GM21737 (cell line): ENCODE measurements at regions not wholly inside any gene's neighbourhood (a gene's known extent, or its start where the extent isn't known, plus 50 kb on each side); places are given as distances from the start of the nearest gene placed in this dataset.

Experiments used
- ATAC-seq: cut with Tn5 transposase; IDR thresholded peaks from one replicate; pipeline ENCODE4 v1.9.1; 2021; ENCODE audit warnings: mild to moderate bottlenecking, moderate library complexity; ENCODE audit not compliant: unreplicated experiment

- ATAC-seq: no peak
Observed at GRCh38 chr6:88558981-88559380, 392.8 kb upstream of the CNR1 start.

DNA sequence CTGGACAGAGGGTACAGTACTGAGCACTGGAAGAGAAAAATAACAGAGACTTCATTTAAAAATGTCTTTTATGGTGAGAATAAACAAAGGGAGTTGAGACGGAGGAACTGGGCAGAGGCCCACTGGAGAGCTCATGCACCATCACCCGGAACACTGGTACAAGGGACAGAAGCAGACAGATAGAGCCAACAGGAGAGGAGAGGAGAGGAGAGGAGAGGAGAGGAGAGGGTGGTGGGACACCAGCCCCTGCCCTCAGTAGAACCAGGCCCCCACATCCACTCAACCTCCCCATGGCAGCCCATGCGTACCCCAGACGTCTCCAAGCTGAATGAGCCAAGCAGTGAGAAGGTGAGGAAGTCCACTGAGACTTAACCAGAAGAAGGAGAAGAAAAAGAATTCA lies 390.5 kb upstream of the CNR1 start:
- no peak for ATAC-seq

DNA sequence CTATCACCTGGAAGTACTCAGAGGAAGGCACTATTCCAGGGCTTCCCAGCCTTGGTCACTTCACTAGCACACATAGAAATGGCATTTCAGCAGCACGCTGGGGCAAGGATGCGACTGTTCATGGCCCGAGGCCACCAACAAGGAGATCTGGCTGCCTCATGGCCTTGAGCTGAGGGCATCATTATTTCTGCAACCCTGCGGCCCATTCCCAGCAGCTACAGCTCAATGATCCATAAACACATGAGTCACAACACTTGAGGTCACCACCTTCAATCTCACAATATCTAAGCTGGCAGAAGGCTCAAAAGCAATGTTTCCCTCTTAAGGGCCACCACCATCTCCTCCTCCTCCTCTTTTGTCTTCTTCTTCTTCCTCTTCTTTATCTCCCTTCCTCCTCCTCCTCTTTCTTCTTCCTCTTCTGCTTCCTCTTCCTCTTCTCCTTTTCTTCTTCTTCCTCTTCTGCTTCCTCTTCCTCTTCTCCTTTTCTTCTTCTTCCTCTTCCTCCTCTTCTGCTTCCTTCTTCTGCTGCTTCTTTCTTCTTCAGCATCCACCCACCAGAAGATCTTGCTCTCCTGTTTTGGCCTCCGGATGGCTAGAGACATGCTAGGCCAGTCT lies 382.9 kb upstream of the CNR1 start:
- no peak for ATAC-seq

- ATAC-seq: no peak
Observed at GRCh38 chr6:88547768-88548167, 381.6 kb upstream of the CNR1 start.

- no peak for ATAC-seq
Observed at GRCh38 chr6:88545991-88546390, 379.8 kb upstream of the CNR1 start.

- no peak for ATAC-seq
Observed at GRCh38 chr6:88544986-88545612, 379.0 kb upstream of the CNR1 start.

- ATAC-seq: no peak
Observed at GRCh38 chr6:88539295-88539764, 373.2 kb upstream of the CNR1 start.

GRCh38 chr6:88538840-88539239 lies 372.7 kb upstream of the CNR1 start:
- no peak for ATAC-seq

DNA sequence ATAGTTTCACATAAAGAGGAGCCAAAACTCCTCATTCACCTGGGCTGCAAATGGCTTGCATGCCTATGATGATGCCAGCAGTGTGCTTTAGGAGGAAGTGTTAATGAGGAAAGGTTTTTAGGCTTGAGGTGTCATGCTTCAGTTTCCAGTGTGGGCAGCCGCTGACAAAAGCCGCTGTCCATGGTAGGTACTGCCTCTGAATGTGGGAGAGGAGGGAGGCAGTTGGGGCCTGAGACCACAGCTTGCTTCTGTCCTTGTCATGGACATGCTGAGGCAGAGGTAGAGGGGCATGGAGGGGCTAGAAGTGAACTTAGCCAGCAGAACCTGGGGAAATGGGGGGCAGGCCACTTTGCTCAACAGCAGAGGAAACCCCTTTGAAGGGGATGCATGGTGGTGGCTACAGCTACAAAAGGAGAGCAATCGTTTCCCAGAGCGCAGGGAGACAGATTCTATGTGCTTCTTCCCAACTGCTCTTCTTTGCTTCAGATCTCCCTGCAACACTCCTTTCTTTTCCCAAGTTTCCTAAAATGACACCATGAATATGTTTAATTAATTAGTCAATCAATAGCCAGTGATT lies 372.1 kb upstream of the CNR1 start:
- no peak for ATAC-seq

GRCh38 chr6:88536071-88536625 lies 370.0 kb upstream of the CNR1 start:
- no peak for ATAC-seq

GRCh38 chr6:88535306-88535705 lies 369.2 kb upstream of the CNR1 start:
- no peak for ATAC-seq

GRCh38 chr6:88532241-88532860 lies 366.2 kb upstream of the CNR1 start:
- ATAC-seq: no peak

GRCh38 chr6:88529726-88530125 lies 363.6 kb upstream of the CNR1 start:
- no peak for ATAC-seq

- ATAC-seq: no peak
Observed at GRCh38 chr6:88520445-88520844, 354.3 kb upstream of the CNR1 start.

DNA sequence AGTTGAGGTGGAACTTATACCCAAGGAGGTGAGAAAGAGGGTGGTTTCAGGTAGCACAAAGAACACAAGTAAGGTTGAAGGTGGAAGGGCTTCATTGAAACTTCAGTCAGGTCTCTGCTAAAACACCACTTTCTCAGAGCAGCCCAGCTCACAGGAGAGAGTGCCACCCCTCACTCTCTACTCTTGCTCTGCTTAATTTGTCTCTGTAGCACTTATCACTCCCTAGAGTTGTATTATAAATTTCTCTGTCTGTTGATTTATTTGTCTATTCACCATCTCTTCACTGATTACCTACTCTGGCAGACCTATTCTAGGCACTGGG lies 353.8 kb upstream of the CNR1 start:
- ATAC-seq: no peak

- ATAC-seq: no peak
Observed at GRCh38 chr6:88519301-88520016, 353.3 kb upstream of the CNR1 start.

- ATAC-seq: no peak
Observed at GRCh38 chr6:88517737-88518136, 351.6 kb upstream of the CNR1 start.

- no peak for ATAC-seq
Observed at GRCh38 chr6:88513920-88514319, 347.8 kb upstream of the CNR1 start.

- ATAC-seq: no peak
Observed at GRCh38 chr6:88513471-88513870, 347.3 kb upstream of the CNR1 start.

DNA sequence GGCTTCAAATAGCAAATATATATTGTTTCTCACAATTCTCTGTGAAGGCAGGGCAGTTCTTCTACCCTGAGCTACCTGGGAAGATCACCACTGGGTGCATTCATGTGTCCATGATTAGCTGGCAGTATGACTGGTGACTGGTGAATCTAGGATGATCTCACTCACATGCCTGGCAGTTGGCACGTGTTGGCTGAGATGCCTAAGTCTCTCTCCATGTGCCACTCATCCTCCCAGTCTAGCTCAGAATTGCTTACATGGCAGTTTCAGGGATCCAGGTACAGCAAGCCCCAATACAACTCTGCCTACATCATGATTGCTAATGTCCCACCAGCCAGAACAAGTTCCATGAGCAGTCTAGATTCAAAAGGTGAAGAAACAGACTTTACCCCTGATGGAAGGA lies 346.8 kb upstream of the CNR1 start:
- no peak for ATAC-seq

- no peak for ATAC-seq
Observed at GRCh38 chr6:88502391-88502790, 336.2 kb upstream of the CNR1 start.
